GM10248 (cell line): ENCODE measurements at regions not wholly inside any gene's neighbourhood (a gene's known extent, or its start where the extent isn't known, plus 50 kb on each side); places are given as distances from the start of the nearest gene placed in this dataset.

ENCODE experiments used
- CTCF ChIA-PET: fragments of 300-600 bp; sonication (Branson Sonifier 250); formaldehyde crosslinking; extraction: SDS; loops from one replicate; lab custom pipeline; 2021; ENCODE audit warnings: antibody characterized with exemption; lab: Yijun Ruan, JAX
- POLR2A ChIA-PET: fragments of 350-650 bp; sonication (Branson Sonifier 250); formaldehyde crosslinking; extraction: SDS; loops from one replicate; lab custom pipeline; 2020; ENCODE audit warnings: antibody characterized with exemption; lab: Yijun Ruan, JAX
- DNase-seq: peaks from one replicate; pipeline ENCODE4 v3.0.0; 2012; ENCODE audit errors: extremely low spot score
- TF ChIP-seq, protein P1 (sequence below): IDR thresholded peaks from 2 replicates; pipeline ENCODE4 v1.5.1; 2012; ENCODE audit warnings: mild to moderate bottlenecking, low read depth; ENCODE audit errors: extremely low read depth, missing control alignments, control extremely low read depth

DNA sequence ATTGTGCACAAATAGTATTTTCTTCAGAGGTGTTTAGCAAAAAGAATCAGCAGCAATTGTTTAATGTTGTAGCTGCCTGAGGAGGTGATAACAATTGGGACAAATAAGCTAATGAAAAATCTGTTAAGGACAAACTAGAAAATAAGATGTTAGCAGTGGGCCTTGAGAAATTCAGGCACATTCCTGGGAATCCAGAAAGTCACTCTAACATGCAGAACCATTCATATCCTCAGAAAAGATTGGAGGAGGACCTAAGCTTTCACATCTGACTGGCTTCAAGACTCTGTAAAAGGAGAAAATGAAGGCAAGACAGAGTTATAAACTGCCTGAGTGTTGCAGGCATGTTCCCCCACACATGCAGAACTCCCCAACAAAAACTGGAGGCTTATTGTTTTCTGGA, 353.5 kb upstream of the RGPD4 start:
- no peak for DNase-seq
- ChIA-PET POLR2A (no interaction called here), CTCF (no interaction called here)
- TF ChIP-seq, protein P1, sequence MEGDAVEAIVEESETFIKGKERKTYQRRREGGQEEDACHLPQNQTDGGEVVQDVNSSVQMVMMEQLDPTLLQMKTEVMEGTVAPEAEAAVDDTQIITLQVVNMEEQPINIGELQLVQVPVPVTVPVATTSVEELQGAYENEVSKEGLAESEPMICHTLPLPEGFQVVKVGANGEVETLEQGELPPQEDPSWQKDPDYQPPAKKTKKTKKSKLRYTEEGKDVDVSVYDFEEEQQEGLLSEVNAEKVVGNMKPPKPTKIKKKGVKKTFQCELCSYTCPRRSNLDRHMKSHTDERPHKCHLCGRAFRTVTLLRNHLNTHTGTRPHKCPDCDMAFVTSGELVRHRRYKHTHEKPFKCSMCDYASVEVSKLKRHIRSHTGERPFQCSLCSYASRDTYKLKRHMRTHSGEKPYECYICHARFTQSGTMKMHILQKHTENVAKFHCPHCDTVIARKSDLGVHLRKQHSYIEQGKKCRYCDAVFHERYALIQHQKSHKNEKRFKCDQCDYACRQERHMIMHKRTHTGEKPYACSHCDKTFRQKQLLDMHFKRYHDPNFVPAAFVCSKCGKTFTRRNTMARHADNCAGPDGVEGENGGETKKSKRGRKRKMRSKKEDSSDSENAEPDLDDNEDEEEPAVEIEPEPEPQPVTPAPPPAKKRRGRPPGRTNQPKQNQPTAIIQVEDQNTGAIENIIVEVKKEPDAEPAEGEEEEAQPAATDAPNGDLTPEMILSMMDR: no peak

DNA sequence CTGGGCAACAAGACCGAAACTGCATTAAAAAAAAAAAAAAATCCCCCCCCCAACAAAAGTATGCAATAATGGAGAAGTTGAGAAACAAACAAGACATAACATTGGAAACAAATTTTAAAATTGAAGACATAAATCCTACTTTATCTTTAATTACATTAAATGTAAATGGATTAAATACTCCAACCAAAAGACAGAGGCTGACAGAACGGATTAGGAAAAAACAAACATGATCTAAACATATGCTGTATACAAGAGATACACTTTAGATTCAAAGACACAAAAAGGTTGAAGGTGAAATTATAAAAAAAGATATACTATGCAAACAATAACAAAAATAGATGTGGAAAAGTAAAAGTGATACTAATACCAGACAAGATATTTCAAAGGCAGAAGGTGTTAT, 350.8 kb upstream of the RGPD4 start:
- TF ChIP-seq, protein P1: no peak
- POLR2A ChIA-PET: no interaction called here
- no peak for DNase-seq
- CTCF ChIA-PET: no interaction called here

DNA sequence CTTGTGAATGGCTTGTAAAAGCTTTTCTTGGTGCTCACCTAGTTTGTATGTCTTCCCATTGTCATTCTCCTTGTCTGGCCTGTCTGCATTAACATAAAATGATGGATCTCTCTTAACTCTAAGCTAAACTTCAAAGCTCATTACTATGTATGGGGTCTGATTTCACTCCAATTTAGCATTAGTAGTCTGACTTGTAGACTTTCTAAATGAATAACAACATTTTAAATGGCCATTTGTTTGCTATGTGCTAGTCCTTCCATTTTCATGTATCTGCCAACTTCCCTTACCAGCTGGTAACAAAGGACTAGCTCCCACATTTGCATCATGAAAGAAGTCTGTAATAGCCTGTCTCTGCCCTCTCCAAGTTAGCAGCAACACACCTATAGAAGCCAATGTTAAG, 324.2 kb upstream of the RGPD4 start:
- TF ChIP-seq, protein P1: no peak
- ChIA-PET CTCF (interaction anchor here (1.4 kb wide), 1 partner anchor 10 kb away, joined by 3 read pairs; no protein-coding TSS in a partner anchor), POLR2A (no interaction called here)
- no peak for DNase-seq

DNA sequence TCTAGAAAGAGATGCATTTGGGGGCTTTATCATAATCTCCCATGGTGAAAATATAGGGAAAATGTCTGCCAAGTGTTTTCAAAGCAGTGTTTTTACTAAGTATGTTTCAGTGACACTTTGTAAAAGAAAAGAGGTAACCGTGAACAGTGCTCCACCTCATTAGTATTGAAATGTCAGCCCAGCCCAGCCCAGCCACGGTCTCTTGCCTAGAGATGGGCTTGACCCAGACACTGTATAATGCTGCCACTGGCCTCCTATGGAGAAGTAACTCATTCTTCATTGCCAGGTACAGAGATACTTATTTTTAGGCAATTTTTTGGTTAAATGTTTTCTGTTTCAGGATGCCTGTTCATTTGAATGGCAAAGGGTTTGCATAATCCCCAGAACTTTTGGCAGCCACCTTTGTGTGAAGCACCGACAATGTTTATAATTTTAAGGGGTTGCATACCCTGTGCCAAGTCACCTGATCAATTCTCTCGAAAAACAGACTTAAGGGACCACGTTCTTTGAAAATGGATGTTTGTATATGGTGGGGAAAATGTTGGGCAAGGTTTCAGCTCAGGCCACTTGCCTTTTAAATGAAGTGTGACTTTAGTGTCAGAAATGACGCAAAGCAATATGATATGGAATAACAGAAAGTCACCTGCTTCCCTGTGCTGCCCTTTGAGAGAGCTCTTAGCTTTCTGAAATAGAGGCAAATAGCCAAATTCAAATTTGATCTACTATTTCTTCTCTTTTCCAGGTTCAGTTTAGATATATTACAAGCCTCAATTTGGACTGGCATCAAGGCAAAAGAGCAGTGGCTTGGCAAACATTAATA, 314.5 kb upstream of the RGPD4 start:
- TF ChIP-seq, protein P1: no peak
- POLR2A ChIA-PET: no interaction called here
- DNase-seq: no peak
- CTCF ChIA-PET: no interaction called here

DNA sequence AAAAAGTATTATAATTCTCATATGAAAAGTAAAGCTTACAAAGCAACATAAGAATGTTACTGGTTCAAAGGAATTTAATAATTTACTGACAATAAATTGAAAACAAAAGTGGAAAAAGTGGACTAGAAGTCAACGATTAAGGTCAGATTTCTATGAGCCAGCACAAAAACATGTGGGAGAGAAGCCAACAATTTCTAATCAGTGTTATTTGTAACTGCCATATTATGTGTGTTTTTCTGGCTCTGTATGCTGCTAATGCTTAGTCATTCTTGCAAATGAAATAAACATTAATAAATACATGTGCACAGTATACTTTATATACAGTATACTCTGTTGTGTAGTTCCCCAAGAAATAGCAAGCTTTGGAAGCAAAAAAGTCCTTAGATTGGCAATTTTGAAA, 301.3 kb upstream of the RGPD4 start:
- TF ChIP-seq, protein P1: no peak
- ChIA-PET CTCF (no interaction called here), POLR2A (no interaction called here)
- DNase-seq: no peak

DNA sequence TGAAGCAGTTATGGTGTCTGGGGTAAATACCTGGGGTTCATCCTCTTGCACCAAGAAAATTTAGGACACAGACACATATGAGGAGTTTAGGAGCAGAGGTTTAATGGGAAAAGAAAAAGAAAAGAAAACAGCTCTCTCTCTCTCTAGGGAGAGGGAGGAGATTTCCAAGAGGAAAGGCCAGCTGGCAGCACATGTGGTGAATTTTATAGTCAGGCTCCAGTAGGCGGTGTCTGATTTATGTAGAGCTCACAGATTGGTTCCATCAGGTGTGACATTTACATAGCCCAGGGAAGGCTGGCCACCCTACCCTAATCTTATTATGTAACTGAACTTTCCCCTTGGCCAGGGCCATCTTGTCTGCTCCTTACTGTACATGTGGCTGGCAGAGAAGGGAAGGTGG, 297.5 kb upstream of the RGPD4 start:
- TF ChIP-seq, protein P1: no peak
- DNase-seq: no peak
- CTCF ChIA-PET: no interaction called here
- POLR2A ChIA-PET: no interaction called here
